Suprapubic skin (tissue), 4 donors: ENCODE measurements at regions not wholly inside any gene's neighbourhood (a gene's known extent, or its start where the extent isn't known, plus 50 kb on each side); places are given as distances from the start of the nearest gene placed in this dataset.

ENCODE experiments used
- CTCF ChIP-seq, 2 donors: fragments of 200-600 bp in 1 of 2; fragments of 450-650 bp in 1 of 2; sonication (generic) in 1 of 2; IDR thresholded peaks; one replicate each; pipeline ENCODE4 v1.5.1; 2016 to 2019; ENCODE audit warnings: antibody characterized with exemption in 2 of 2, mild to moderate bottlenecking in 1 of 2, moderate library complexity in 1 of 2
- EP300 ChIP-seq: sonication (generic); formaldehyde crosslinking; IDR thresholded peaks from one replicate; pipeline ENCODE4 v1.6.1; 2017; ENCODE audit warnings: antibody characterized with exemption
- POLR2A ChIP-seq, 2 donors: fragments of 450-650 bp; IDR thresholded peaks; one replicate each; pipeline ENCODE4 v1.6.1; 2017; ENCODE audit warnings: antibody characterized with exemption in 2 of 2, mild to moderate bottlenecking in 2 of 2, moderate library complexity in 2 of 2
- POLR2AphosphoS5 ChIP-seq, 3 donors: sonication (generic); formaldehyde crosslinking; IDR thresholded peaks; one replicate each; pipeline ENCODE4 v1.6.1; 2017; ENCODE audit warnings: antibody characterized with exemption in 3 of 3

DNA sequence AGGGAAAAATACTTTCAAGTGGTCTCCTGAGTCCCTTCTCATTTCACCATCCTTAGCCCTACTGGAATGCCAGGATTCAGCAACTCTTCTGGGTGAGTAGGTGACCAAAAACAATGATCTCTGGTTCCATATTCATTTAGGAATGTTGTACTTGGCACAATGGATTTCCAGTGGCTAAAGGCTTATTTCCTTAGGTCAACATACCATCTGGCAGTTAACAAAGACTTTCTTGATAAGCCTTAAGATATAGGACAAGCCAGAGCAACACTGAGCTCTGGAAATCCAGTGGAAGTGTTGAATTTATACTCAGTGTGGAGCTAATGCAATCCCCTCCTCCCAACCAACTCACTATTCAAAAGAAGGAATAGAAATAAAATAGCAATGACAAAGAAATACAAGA, 139.4 kb upstream of the EMCN start:
- TF ChIP-seq POLR2A (IDR thresholded peaks at IDR 0.05) (no peak), CTCF (IDR thresholded peaks at IDR 0.05) (no peak), POLR2AphosphoS5 (IDR thresholded peaks at IDR 0.05) (no peak), EP300 (no peak)
